ENCODE measurements at regions not wholly inside any gene's neighbourhood (a gene's known extent, or its start where the extent isn't known, plus 50 kb on each side); places are given as distances from the start of the nearest gene placed in this dataset.
"Not testable (repeated sequence)": the region's sequence is repeated elsewhere in the genome, so short reads cannot be mapped to it uniquely, and the experiment has no call there.

GRCh38 chr4:135429528-135429927 lies 1227.9 kb upstream of the PABPC4L start:
- DNase-seq: no peak

DNA sequence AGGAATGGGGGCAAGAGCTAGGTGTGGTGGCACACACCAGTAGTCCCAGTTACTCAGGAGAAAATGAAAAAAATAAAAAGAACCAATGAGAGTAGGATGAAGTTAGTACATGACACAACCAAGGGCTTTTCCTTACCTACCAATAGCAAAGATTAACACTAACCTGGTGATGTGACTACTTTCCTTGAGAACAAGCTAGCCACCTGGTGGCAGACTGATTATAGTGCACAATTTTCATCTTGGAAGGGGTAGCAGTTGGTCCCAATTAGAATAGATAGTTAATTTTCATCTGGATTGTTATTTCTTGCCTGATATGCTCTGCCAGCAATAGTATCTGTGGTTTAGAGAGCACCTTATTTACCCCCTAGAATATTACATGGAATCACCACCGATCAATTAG lies 1216.8 kb upstream of the PABPC4L start:
- DNase-seq: no peak

- DNase-seq: no peak
Measured at GRCh38 chr4:135412213-135412612, 1210.6 kb upstream of the PABPC4L start.

GRCh38 chr4:135411251-135411650 lies 1209.7 kb upstream of the PABPC4L start:
- no peak for DNase-seq

DNA sequence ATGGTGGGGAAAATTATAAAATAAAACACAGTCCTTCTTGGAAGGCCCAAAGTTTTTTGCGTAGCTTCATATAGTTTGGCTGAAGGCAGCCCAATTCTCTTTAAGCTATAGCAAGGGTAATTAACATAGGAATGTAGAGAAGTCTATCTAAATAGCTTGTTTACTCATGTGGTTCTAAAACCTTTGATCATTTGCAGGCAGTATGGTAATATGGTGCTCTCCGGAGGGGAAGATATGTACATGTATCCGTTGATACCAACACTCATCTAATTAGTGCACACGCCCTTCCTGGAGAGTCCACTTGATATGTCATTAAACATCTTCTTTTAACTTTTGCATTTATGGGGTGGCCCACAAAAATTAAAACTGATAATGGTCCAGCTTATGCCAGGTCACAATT lies 1207.7 kb upstream of the PABPC4L start:
- not testable (repeated sequence) for DNase-seq

GRCh38 chr4:135408109-135408508 lies 1206.5 kb upstream of the PABPC4L start:
- no peak for DNase-seq

DNA sequence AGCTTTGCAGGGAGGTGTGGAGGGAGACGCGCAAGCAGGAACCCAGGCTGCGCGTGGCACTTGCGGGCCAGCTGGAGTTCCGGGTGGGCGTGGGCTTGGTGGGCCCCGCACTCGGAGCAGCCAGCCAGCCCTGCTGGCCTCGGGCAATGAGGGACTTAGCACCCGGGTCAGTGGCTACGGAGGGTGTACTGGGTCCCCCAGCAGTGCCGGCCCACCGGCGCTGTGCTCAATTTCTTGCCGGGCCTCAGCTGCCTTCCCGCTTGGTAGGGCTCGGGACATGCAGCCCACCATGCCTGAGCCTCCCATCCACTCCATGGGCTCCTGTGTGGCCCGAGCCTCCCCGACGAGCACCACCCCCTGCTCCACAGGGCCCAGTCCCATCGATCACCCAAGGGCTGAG lies 1205.0 kb upstream of the PABPC4L start:
- not testable (repeated sequence) for DNase-seq

- no peak for DNase-seq
Measured at GRCh38 chr4:135385830-135386581, 1184.4 kb upstream of the PABPC4L start.

DNA sequence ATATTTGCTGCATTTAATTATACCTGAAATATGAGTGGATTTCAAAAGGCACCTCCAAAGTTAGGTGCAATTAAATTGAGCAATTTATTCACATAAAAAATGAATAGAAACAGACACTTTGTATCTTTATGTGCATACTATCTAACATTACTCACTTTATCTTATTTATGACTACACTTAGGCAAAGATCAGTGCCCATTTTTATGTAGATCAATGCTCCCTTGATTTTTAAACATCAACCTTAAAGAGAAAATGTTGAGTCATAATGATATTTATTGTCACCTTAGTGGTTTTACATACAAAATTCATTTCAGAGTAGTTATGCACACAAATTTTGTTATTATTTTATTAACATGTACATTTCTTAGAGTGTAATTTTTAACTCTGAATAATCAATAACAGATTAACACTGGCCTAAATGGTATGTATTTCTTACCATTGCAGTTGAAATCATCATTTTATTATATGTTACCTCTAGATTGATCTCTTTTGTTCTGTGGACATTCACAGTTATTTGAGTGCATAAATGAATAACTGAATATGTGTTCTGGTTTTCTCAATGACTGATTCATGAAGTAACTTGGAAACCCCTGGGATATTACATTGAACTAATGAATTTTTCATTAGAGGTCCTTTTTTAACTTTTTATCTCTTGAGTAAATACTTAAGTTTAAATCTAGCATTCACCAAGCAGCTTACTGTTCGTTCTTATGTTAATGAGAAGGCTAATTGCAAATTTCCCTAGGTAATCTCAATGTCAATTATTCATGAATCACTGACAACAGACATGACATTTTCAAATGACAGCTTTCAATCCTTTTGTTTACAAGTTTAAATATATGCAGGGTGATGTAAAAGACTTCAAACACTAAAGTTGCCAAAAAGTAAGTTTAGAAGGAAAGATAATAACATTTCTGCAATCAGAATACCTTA lies 1182.0 kb upstream of the PABPC4L start:
- no peak for DNase-seq

GRCh38 chr4:135382280-135382959 lies 1180.8 kb upstream of the PABPC4L start:
- DNase-seq: no peak

DNA sequence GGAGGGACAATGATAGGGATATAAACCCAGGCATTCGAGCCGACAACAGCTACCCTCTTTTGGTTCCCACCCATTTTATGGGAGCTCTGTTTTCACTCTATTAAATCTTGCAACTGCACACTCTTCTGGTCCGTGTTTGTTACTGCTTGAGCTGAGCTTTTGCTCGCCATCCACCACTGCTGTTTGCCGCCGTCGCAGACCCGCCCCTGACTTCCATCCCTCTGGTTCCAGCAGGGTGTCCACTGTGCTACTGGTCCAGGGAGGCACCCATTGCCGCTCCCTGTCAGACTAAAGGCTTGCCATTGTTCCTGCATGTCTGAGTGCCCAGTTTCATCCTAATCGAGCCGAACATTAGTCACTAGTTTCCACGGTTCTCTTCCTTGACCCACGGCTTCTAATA lies 1170.5 kb upstream of the PABPC4L start:
- no peak for DNase-seq

GRCh38 chr4:135371137-135371536 lies 1169.5 kb upstream of the PABPC4L start:
- no peak for DNase-seq

DNA sequence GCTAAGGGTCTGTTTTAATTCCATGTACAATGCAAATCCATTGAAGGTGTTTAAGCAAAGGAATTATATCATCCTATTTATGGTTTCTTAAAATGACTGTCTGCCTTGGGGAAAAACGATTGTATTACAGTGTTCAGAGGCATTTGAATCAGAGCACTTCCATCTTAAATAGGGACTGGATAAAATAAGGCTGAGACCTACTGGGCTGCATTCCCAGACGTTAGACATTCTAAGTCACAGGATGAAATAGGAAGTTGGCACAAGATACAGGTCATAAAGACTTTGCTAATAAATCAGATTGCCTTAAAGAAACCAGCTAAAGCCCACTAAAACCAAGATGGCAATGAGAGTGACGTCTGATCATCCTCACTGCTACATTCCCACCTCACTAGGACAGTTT lies 1167.2 kb upstream of the PABPC4L start:
- DNase-seq: no peak

GRCh38 chr4:135365065-135365464 lies 1163.5 kb upstream of the PABPC4L start:
- no peak for DNase-seq

GRCh38 chr4:135359128-135359527 lies 1157.5 kb upstream of the PABPC4L start:
- DNase-seq: no peak

GRCh38 chr4:135357091-135357490 lies 1155.5 kb upstream of the PABPC4L start:
- no peak for DNase-seq

- DNase-seq: no peak
Measured at GRCh38 chr4:135354876-135355275, 1153.3 kb upstream of the PABPC4L start.

DNA sequence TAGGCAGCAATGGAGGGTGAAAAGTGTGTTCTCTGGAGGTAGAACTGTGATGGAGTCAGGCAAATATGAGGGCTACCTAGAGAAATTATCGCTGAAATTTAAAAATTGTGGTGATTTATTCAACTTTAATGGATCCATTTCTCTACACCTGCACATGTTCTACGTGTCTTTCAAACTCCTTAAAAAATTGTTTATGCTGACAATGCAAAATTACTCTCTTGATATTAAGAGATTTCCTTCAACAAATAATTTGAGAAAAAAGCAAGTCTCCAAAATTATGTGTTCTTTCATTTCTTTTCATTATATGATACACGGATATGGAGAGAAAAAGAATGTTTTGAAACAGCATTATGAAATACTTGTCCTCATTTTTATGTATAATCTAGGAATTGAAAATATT lies 1151.4 kb upstream of the PABPC4L start:
- DNase-seq: no peak

GRCh38 chr4:135344492-135344891 lies 1142.9 kb upstream of the PABPC4L start:
- DNase-seq: no peak

DNA sequence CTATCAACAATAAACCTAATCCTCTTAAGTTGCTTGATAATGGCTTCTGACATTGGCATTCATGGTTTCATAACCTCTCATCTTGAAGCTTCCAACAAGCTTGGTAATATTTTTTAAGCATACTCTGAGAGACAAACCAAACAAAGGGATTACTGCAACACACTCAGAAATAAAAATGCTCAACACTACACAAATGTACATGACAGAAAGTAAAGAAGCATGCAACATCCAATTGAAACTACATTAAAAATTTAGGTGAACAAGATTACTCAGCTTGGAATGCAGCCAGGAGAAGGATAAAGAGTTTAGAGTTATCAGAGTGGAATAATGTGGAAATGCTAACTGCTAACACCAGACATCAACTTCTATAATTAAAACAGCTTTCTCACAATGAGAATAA lies 1136.6 kb upstream of the PABPC4L start:
- no peak for DNase-seq

GRCh38 chr4:135325264-135325663 lies 1123.7 kb upstream of the PABPC4L start:
- no peak for DNase-seq

DNA sequence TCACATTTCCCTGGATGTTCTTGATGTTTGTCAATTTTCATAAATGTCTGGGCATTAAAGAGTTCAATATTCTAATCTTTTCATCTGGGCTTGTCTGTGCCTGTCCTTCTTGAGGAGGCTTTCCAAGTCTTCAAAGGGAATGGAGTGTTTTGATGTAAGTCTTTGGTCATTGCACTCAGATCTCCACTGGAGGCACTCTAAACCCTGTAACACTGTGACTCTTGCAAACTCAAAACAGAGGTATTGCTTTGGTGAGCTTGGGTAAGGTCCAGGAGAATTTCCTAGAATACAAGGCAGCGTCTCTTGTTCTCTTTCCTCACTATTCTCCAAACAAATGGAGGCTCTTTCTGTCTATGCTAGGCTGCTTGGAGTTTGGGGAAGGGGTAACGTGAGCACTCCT lies 1118.1 kb upstream of the PABPC4L start:
- DNase-seq: no peak

- no peak for DNase-seq
Measured at GRCh38 chr4:135316266-135316779, 1114.7 kb upstream of the PABPC4L start.

Measured in NCI-H1105 (cell line).